IPS-20b (cell line): ENCODE measurements at regions not wholly inside any gene's neighbourhood (a gene's known extent, or its start where the extent isn't known, plus 50 kb on each side); places are given as distances from the start of the nearest gene placed in this dataset.

Experiments used
- H3K27ac ChIP-seq: one replicate; pipeline ENCODE4 v1.5.1; 2013; ENCODE audit warnings: low read length
- H3K27me3 ChIP-seq: 2 replicates; pipeline ENCODE4 v1.6.1; 2013; ENCODE audit warnings: mild to moderate bottlenecking, low read length, inconsistent platforms; ENCODE audit not compliant: insufficient read depth
- H3K36me3 ChIP-seq: 2 replicates; pipeline ENCODE4 v1.6.1; 2013; ENCODE audit warnings: low read depth, mild to moderate bottlenecking, inconsistent platforms, low read length, moderate library complexity; ENCODE audit not compliant: insufficient read depth
- H3K4me1 ChIP-seq: 2 replicates; pipeline ENCODE4 v1.6.1; 2013; ENCODE audit warnings: mild to moderate bottlenecking, control low read depth, inconsistent platforms, low read length, moderate library complexity; ENCODE audit not compliant: insufficient read depth
- H3K4me3 ChIP-seq: 2 replicates; pipeline ENCODE4 v1.5.1; 2013; ENCODE audit warnings: mild to moderate bottlenecking, low read length, inconsistent platforms
- H3K9ac ChIP-seq: 2 replicates; pipeline ENCODE4 v1.6.1; 2013; ENCODE audit warnings: low read depth, mild to moderate bottlenecking, inconsistent platforms, low read length, moderate library complexity
- H3K9me3 ChIP-seq: 2 replicates; pipeline ENCODE4 v1.6.1; 2013; ENCODE audit warnings: mild to moderate bottlenecking, low read depth, low read length, inconsistent platforms; ENCODE audit not compliant: insufficient read depth

- no peaks in the 10 kb centered on the region for H3K4me1 ChIP-seq
- H3K9me3 ChIP-seq: peaks cover 18% of the 10 kb centered on the region
- no peaks in the 10 kb centered on the region for H3K27me3 ChIP-seq
- no peak overlapping the region for H3K4me3 ChIP-seq
- no peaks in the 10 kb centered on the region for H3K36me3 ChIP-seq
- no peak overlapping the region for H3K27ac ChIP-seq
- H3K9ac ChIP-seq: no peak overlapping the region
These were observed 98.6 kb upstream of the FER start for GRCh38 chr5:108649106-108649505.

GRCh38 chr5:108642170-108642906 lies 105.4 kb upstream of the FER start:
- H3K27me3 ChIP-seq: no peaks in the 10 kb centered on the region
- H3K4me1 ChIP-seq: peaks cover 6% of the 10 kb centered on the region; the same call in 1 of the 2 replicates
- no peak overlapping the region for H3K9ac ChIP-seq
- no peak overlapping the region for H3K4me3 ChIP-seq
- no peak overlapping the region for H3K27ac ChIP-seq
- H3K36me3 ChIP-seq: no peaks in the 10 kb centered on the region
- H3K9me3 ChIP-seq: peaks cover 8% of the 10 kb centered on the region

GRCh38 chr5:108641596-108641995 lies 106.1 kb upstream of the FER start:
- Histone ChIP-seq H3K9me3 (peaks cover under 1% of the 10 kb centered on the region; the same call in 1 of the 2 replicates), H3K4me3 (no peak overlapping the region), H3K27me3 (no peaks in the 10 kb centered on the region), H3K27ac (no peak overlapping the region), H3K36me3 (no peaks in the 10 kb centered on the region), H3K4me1 (peaks cover 13% of the 10 kb centered on the region), H3K9ac (no peak overlapping the region)

GRCh38 chr5:108639366-108639765 lies 108.3 kb upstream of the FER start:
- Histone ChIP-seq H3K9me3 (no peaks in the 10 kb centered on the region), H3K9ac (no peak overlapping the region), H3K4me1 (peaks cover 20% of the 10 kb centered on the region), H3K4me3 (no peak overlapping the region), H3K27me3 (no peaks in the 10 kb centered on the region), H3K27ac (no peak overlapping the region), H3K36me3 (no peaks in the 10 kb centered on the region)

GRCh38 chr5:108638021-108638420 lies 109.7 kb upstream of the FER start:
- Histone ChIP-seq H3K27ac (no peak overlapping the region), H3K27me3 (no peaks in the 10 kb centered on the region), H3K4me3 (no peak overlapping the region), H3K4me1 (peaks cover 20% of the 10 kb centered on the region), H3K36me3 (no peaks in the 10 kb centered on the region), H3K9me3 (no peaks in the 10 kb centered on the region), H3K9ac (no peak overlapping the region)

GRCh38 chr5:108637134-108637533 lies 110.6 kb upstream of the FER start:
- H3K36me3 ChIP-seq: no peaks in the 10 kb centered on the region
- no peak overlapping the region for H3K9ac ChIP-seq
- H3K4me1 ChIP-seq: peaks cover 19% of the 10 kb centered on the region
- no peaks in the 10 kb centered on the region for H3K27me3 ChIP-seq
- H3K4me3 ChIP-seq: no peak overlapping the region
- peak overlapping the region; percentile 26 for H3K27ac ChIP-seq
- no peaks in the 10 kb centered on the region for H3K9me3 ChIP-seq

- Histone ChIP-seq H3K9me3 (no peaks in the 10 kb centered on the region), H3K36me3 (no peaks in the 10 kb centered on the region), H3K4me1 (peaks cover 17% of the 10 kb centered on the region), H3K9ac (no peak overlapping the region), H3K4me3 (peak overlapping the region; percentile 15; the same call in 1 of the 2 replicates), H3K27ac (peak overlapping the region; percentile 37), H3K27me3 (no peaks in the 10 kb centered on the region)
These were observed 111.4 kb upstream of the FER start for GRCh38 chr5:108636135-108636853.

- no peaks in the 10 kb centered on the region for H3K27me3 ChIP-seq
- H3K27ac ChIP-seq: no peak overlapping the region
- H3K4me3 ChIP-seq: no peak overlapping the region
- no peak overlapping the region for H3K9ac ChIP-seq
- no peaks in the 10 kb centered on the region for H3K36me3 ChIP-seq
- H3K4me1 ChIP-seq: peaks cover 17% of the 10 kb centered on the region
- no peaks in the 10 kb centered on the region for H3K9me3 ChIP-seq
These were observed 112.9 kb upstream of the FER start for GRCh38 chr5:108634617-108635288.

- Histone ChIP-seq H3K27ac (no peak overlapping the region), H3K4me1 (peaks cover 17% of the 10 kb centered on the region)
These were observed 113.6 kb upstream of the FER start for GRCh38 chr5:108634010-108634616.

GRCh38 chr5:108629779-108630528 lies 117.7 kb upstream of the FER start:
- Histone ChIP-seq H3K4me3 (no peak overlapping the region), H3K4me1 (no peaks in the 10 kb centered on the region), H3K27me3 (no peaks in the 10 kb centered on the region), H3K36me3 (no peaks in the 10 kb centered on the region), H3K9me3 (no peaks in the 10 kb centered on the region), H3K27ac (no peak overlapping the region), H3K9ac (no peak overlapping the region)

More at GRCh38 chr5:108634010-108634616, 113.6 kb upstream of the FER start:
- H3K9ac ChIP-seq: no peak overlapping the region
- H3K9me3 ChIP-seq: no peaks in the 10 kb centered on the region
- H3K4me3 ChIP-seq: no peak overlapping the region
- no peaks in the 10 kb centered on the region for H3K27me3 ChIP-seq
- no peaks in the 10 kb centered on the region for H3K36me3 ChIP-seq

- Histone ChIP-seq H3K36me3 (no peaks in the 10 kb centered on the region), H3K4me3 (no peak overlapping the region), H3K9ac (no peak overlapping the region), H3K9me3 (no peaks in the 10 kb centered on the region), H3K27ac (no peak overlapping the region), H3K4me1 (no peaks in the 10 kb centered on the region), H3K27me3 (no peaks in the 10 kb centered on the region)
These were observed 122.0 kb upstream of the FER start for GRCh38 chr5:108625654-108626053.
